NCI-H2107 (cell line): ENCODE measurements at regions not wholly inside any gene's neighbourhood (a gene's known extent, or its start where the extent isn't known, plus 50 kb on each side); places are given as distances from the start of the nearest gene placed in this dataset.

ENCODE experiments used
- DNase-seq: peaks from one replicate; lab custom pipeline; 2025; lab: John Stamatoyannopoulos, UW

GRCh38 chr1:218823291-218823900 is 350.3 kb upstream of the LYPLAL1 start:
- no peak for DNase-seq

- no peak for DNase-seq
Observed at GRCh38 chr1:218827486-218827885, 346.2 kb upstream of the LYPLAL1 start.

GRCh38 chr1:218828125-218828650 is 345.5 kb upstream of the LYPLAL1 start:
- DNase-seq: no peak

- no peak for DNase-seq
Observed at GRCh38 chr1:218829097-218829496, 344.6 kb upstream of the LYPLAL1 start.

GRCh38 chr1:218835609-218836008 is 338.1 kb upstream of the LYPLAL1 start:
- no peak for DNase-seq

- no peak for DNase-seq
Observed at GRCh38 chr1:218836264-218836663, 337.4 kb upstream of the LYPLAL1 start.

- DNase-seq: no peak
Observed at GRCh38 chr1:218837051-218837450, 336.6 kb upstream of the LYPLAL1 start.

GRCh38 chr1:218845589-218845988 is 328.1 kb upstream of the LYPLAL1 start:
- no peak for DNase-seq

GRCh38 chr1:218846181-218846580 is 327.5 kb upstream of the LYPLAL1 start:
- no peak for DNase-seq

GRCh38 chr1:218847089-218847768 is 326.4 kb upstream of the LYPLAL1 start:
- no peak for DNase-seq

- no peak for DNase-seq
Observed at GRCh38 chr1:218848009-218848408, 325.7 kb upstream of the LYPLAL1 start.

GRCh38 chr1:218850367-218850766 is 323.3 kb upstream of the LYPLAL1 start:
- DNase-seq: no peak

- DNase-seq: no peak
Observed at GRCh38 chr1:218851586-218851985, 322.1 kb upstream of the LYPLAL1 start.

- no peak for DNase-seq
Observed at GRCh38 chr1:218852527-218852926, 321.2 kb upstream of the LYPLAL1 start.

- DNase-seq: no peak
Observed at GRCh38 chr1:218863987-218864386, 309.7 kb upstream of the LYPLAL1 start.

- no peak for DNase-seq
Observed at GRCh38 chr1:218865591-218865990, 308.1 kb upstream of the LYPLAL1 start.

GRCh38 chr1:218866507-218866906 is 307.2 kb upstream of the LYPLAL1 start:
- no peak for DNase-seq

- DNase-seq: no peak
Observed at GRCh38 chr1:218867066-218867465, 306.6 kb upstream of the LYPLAL1 start.

- DNase-seq: no peak
Observed at GRCh38 chr1:218867941-218868626, 305.6 kb upstream of the LYPLAL1 start.

- DNase-seq: no peak
Observed at GRCh38 chr1:218869276-218869675, 304.4 kb upstream of the LYPLAL1 start.

GRCh38 chr1:218872026-218872425 is 301.7 kb upstream of the LYPLAL1 start:
- no peak for DNase-seq

- DNase-seq: no peak
Observed at GRCh38 chr1:218872928-218873327, 300.8 kb upstream of the LYPLAL1 start.

GRCh38 chr1:218874313-218874712 is 299.4 kb upstream of the LYPLAL1 start:
- no peak for DNase-seq
